Gastroesophageal sphincter (tissue), 4 donors: ENCODE measurements at regions not wholly inside any gene's neighbourhood (a gene's known extent, or its start where the extent isn't known, plus 50 kb on each side); places are given as distances from the start of the nearest gene placed in this dataset.

ENCODE experiments used
- ATAC-seq: fragments of 150-250 bp; one replicate; pipeline ENCODE4 v1.9.1; 2016; ENCODE audit warnings: mild to moderate bottlenecking, moderate library complexity
- H3K27ac ChIP-seq, 4 donors: fragments of 200-600 bp; sonication (generic) in 3 of 4; 1 replicate in 3 of 4; 2 replicates in 1 of 4; pipeline ENCODE4 v1.5.1; 2016 to 2019
- H3K27me3 ChIP-seq: fragments of 200-600 bp; sonication (generic); one replicate; pipeline ENCODE4 v1.5.1; 2019
- H3K36me3 ChIP-seq, 2 donors: fragments of 200-600 bp; sonication (generic); one replicate each; pipeline ENCODE4 v1.5.1; 2019; ENCODE audit warnings: control low read depth in 1 of 2
- H3K4me1 ChIP-seq, 3 donors: fragments of 200-600 bp; sonication (generic); 1 replicate in 2 of 3; 2 replicates in 1 of 3; pipeline ENCODE4 v1.5.1; 2016 to 2019; ENCODE audit warnings: control low read depth in 2 of 3
- H3K4me3 ChIP-seq, 2 donors: fragments of 200-600 bp; sonication (generic); one replicate each; pipeline ENCODE4 v1.5.1; 2019; ENCODE audit warnings: mild to moderate bottlenecking in 1 of 2, moderate library complexity in 1 of 2
- H3K9me3 ChIP-seq, 3 donors: fragments of 200-600 bp; sonication (generic); one replicate each; pipeline ENCODE4 v1.5.1; 2017 to 2019; ENCODE audit warnings: control low read depth in 2 of 3
- EP300 ChIP-seq: sonication (generic); formaldehyde crosslinking; IDR thresholded peaks from one replicate; pipeline ENCODE4 v1.6.1; 2017; ENCODE audit warnings: antibody characterized with exemption, mild to moderate bottlenecking
- POLR2A ChIP-seq, 2 donors: fragments of 450-650 bp; IDR thresholded peaks; one replicate each; pipeline ENCODE4 v1.6.1; 2017; ENCODE audit warnings: antibody characterized with exemption in 2 of 2, mild to moderate bottlenecking in 2 of 2, moderate library complexity in 1 of 2
- POLR2AphosphoS5 ChIP-seq: sonication (generic); formaldehyde crosslinking; IDR thresholded peaks from one replicate; pipeline ENCODE4 v1.6.1; 2017; ENCODE audit warnings: antibody characterized with exemption
- WGBS, 2 donors: methylation state at CpG; one replicate each; pipeline ENCODE4 v1.1.5; 2018; ENCODE audit warnings: low coverage in 1 of 2; 5-methylcytosine and 5-hydroxymethylcytosine counted together
- TF ChIP-seq, protein P1 (sequence below), 4 experiments: fragments of 200-600 bp in 2 of 4; fragments of 450-650 bp in 2 of 4; sonication (generic) in 1 of 4; IDR thresholded peaks; one replicate each; pipeline ENCODE4 v1.5.1; 2017 to 2019; ENCODE audit warnings: antibody characterized with exemption in 4 of 4, mild to moderate bottlenecking in 2 of 4, moderate library complexity in 2 of 4

- no peak for ATAC-seq
- WGBS, 2 donors, result 41 to 91% methylated on average over 2 of the region's 2 CpGs
- no peak overlapping the region for H3K27ac ChIP-seq
- TF ChIP-seq POLR2A (IDR thresholded peaks at IDR 0.05), result no peak
- TF ChIP-seq EP300, result no peak
- TF ChIP-seq POLR2AphosphoS5, result no peak
- TF ChIP-seq, protein P1, sequence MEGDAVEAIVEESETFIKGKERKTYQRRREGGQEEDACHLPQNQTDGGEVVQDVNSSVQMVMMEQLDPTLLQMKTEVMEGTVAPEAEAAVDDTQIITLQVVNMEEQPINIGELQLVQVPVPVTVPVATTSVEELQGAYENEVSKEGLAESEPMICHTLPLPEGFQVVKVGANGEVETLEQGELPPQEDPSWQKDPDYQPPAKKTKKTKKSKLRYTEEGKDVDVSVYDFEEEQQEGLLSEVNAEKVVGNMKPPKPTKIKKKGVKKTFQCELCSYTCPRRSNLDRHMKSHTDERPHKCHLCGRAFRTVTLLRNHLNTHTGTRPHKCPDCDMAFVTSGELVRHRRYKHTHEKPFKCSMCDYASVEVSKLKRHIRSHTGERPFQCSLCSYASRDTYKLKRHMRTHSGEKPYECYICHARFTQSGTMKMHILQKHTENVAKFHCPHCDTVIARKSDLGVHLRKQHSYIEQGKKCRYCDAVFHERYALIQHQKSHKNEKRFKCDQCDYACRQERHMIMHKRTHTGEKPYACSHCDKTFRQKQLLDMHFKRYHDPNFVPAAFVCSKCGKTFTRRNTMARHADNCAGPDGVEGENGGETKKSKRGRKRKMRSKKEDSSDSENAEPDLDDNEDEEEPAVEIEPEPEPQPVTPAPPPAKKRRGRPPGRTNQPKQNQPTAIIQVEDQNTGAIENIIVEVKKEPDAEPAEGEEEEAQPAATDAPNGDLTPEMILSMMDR (IDR thresholded peaks at IDR 0.05), result no peak
- H3K27me3 ChIP-seq, result no peaks in the 10 kb centered on the region
- no peaks in the 10 kb centered on the region for H3K36me3 ChIP-seq
- H3K9me3 ChIP-seq, result no peaks in the 10 kb centered on the region
- H3K4me1 ChIP-seq, result no peaks in the 10 kb centered on the region
- H3K4me3 ChIP-seq, result no peak overlapping the region
These were observed 104.3 kb upstream of the FAR2 start for GRCh38 chr12:29044799-29045198.

- Histone ChIP-seq H3K4me1 (no peaks in the 10 kb centered on the region), H3K4me3 (no peak overlapping the region), H3K9me3 (no peaks in the 10 kb centered on the region), H3K36me3 (no peaks in the 10 kb centered on the region), H3K27ac (no peak overlapping the region), H3K27me3 (no peaks in the 10 kb centered on the region)
- TF ChIP-seq, protein P1 (IDR thresholded peaks at IDR 0.05), result no peak
- TF ChIP-seq POLR2AphosphoS5 (no peak), EP300 (no peak), POLR2A (IDR thresholded peaks at IDR 0.05) (no peak)
- no peak for ATAC-seq
- WGBS, 2 donors, result 73 to 78% methylated on average over 3 to 4 of the region's 4 CpGs
These were observed 100.3 kb upstream of the FAR2 start for GRCh38 chr12:29048787-29049186.

- TF ChIP-seq POLR2AphosphoS5 (no peak), EP300 (no peak), POLR2A (IDR thresholded peaks at IDR 0.05) (no peak)
- TF ChIP-seq, protein P1 (IDR thresholded peaks at IDR 0.05), result no peak
- Histone ChIP-seq H3K9me3 (no peaks in the 10 kb centered on the region), H3K4me3 (no peak overlapping the region), H3K4me1 (no peaks in the 10 kb centered on the region), H3K27ac (no peak overlapping the region), H3K36me3 (no peaks in the 10 kb centered on the region), H3K27me3 (no peaks in the 10 kb centered on the region)
- 32 to 86% methylated on average over 3 of the region's 3 CpGs for WGBS, 2 donors
- ATAC-seq, result no peak
These were observed 98.6 kb upstream of the FAR2 start for GRCh38 chr12:29050503-29050902.

DNA sequence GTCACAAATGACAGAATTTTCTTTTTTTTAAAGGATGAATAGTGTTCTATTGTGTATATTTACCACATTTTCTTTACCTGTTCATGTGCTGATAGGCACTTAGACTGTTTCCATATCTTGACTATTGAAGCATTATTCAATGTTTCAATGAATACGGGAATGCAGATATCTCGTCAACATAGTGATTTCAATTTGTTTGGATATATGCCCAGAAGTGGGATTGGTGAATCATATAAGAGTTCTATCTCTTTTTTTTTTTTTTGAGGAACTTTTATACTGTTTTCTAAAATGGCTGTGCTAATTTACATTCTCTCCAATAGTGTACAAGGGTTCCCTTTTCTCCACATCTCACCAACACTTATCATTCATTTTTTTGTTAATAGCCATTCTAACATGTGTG, 97.9 kb upstream of the FAR2 start:
- TF ChIP-seq EP300, result no peak
- TF ChIP-seq, protein P1 (IDR thresholded peaks at IDR 0.05), result no peak
- WGBS, 2 donors, result 66 to 90% methylated on average over 2 of the region's 2 CpGs
- no peak for ATAC-seq
- H3K9me3 ChIP-seq, result no peaks in the 10 kb centered on the region
- no peaks in the 10 kb centered on the region for H3K36me3 ChIP-seq
- no peaks in the 10 kb centered on the region for H3K4me1 ChIP-seq
- no peaks in the 10 kb centered on the region for H3K27me3 ChIP-seq
- no peak overlapping the region for H3K27ac ChIP-seq
- H3K4me3 ChIP-seq, result no peak overlapping the region

DNA sequence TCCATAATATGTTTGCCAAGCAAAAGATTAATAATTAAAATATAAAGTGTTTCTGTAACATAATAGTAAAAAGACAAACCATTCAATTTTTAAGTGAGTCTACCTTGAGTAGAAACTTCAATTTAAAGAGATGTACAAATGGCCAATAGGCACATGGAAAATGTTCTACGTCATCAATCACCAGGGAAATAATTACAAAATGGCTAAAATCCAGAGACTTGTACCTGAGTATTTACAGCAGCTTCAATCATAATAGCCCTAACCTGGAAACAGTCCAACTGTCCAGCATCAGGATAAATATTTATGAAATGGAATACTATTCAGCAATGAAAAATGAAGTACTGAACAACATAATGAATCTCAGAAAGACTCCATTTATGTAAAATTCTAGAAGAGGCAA, 95.5 kb upstream of the FAR2 start:
- Histone ChIP-seq H3K27me3 (no peaks in the 10 kb centered on the region), H3K4me1 (no peaks in the 10 kb centered on the region), H3K9me3 (no peaks in the 10 kb centered on the region), H3K36me3 (no peaks in the 10 kb centered on the region), H3K27ac (no peak overlapping the region), H3K4me3 (no peak overlapping the region)
- ATAC-seq, result no peak
- 89 to 100% methylated on average over 1 of the region's 1 CpG for WGBS, 2 donors
- TF ChIP-seq POLR2A (IDR thresholded peaks at IDR 0.05), result no peak
- TF ChIP-seq EP300, result no peak
- TF ChIP-seq, protein P1 (IDR thresholded peaks at IDR 0.05), result no peak
- no peak for TF ChIP-seq POLR2AphosphoS5
